DOHH2 (cell line): ENCODE measurements at regions not wholly inside any gene's neighbourhood (a gene's known extent, or its start where the extent isn't known, plus 50 kb on each side); places are given as distances from the start of the nearest gene placed in this dataset.

Experiments
- H3F3A ChIP-seq: fragments of 200-600 bp; sonication (generic), shearing (Covaris generic); 2 replicates; pipeline ENCODE4 v1.6.0; 2016; ENCODE audit warnings: antibody characterized with exemption, mild to moderate bottlenecking; ENCODE audit not compliant: control insufficient read depth, insufficient read depth
- H3K27ac ChIP-seq: fragments of 200-600 bp; sonication (generic); 2 replicates; pipeline ENCODE4 v1.5.1; 2014; ENCODE audit warnings: low read depth, mild to moderate bottlenecking, low read length, moderate library complexity
- H3K27me3 ChIP-seq: fragments of 200-600 bp; sonication (generic); 2 replicates; pipeline ENCODE4 v1.6.1; 2014; ENCODE audit warnings: mild to moderate bottlenecking, low read length, mixed read lengths; ENCODE audit not compliant: control insufficient read depth
- H3K36me3 ChIP-seq: fragments of 200-600 bp; sonication (generic); 2 replicates; pipeline ENCODE4 v1.6.1; 2014; ENCODE audit warnings: mild to moderate bottlenecking, low read length, moderate library complexity, mixed read lengths; ENCODE audit not compliant: control insufficient read depth
- H3K4me1 ChIP-seq: fragments of 200-600 bp; sonication (generic); 2 replicates; pipeline ENCODE4 v1.6.1; 2014; ENCODE audit warnings: mild to moderate bottlenecking, low read length, mixed read lengths; ENCODE audit not compliant: control insufficient read depth
- H3K4me2 ChIP-seq: fragments of 200-600 bp; sonication (generic); 2 replicates; pipeline ENCODE4 v1.6.0; 2014; ENCODE audit warnings: mild to moderate bottlenecking, low read length, moderate library complexity
- H3K4me3 ChIP-seq: fragments of 200-600 bp; sonication (generic); 2 replicates; pipeline ENCODE4 v1.5.1; 2014; ENCODE audit warnings: mild to moderate bottlenecking, low read length, mixed read lengths
- H3K79me2 ChIP-seq: fragments of 200-600 bp; sonication (generic); 2 replicates; pipeline ENCODE4 v1.6.1; 2014; ENCODE audit warnings: mild to moderate bottlenecking, low read length, mixed read lengths; ENCODE audit not compliant: control insufficient read depth
- H3K9me2 ChIP-seq: fragments of 200-600 bp; sonication (generic); replicated peaks from 2 replicates; pipeline ENCODE4 v1.6.1; 2014; ENCODE audit warnings: mild to moderate bottlenecking, low read length, mixed read lengths; ENCODE audit not compliant: control insufficient read depth
- H3K9me3 ChIP-seq: fragments of 200-600 bp; sonication (generic); 2 replicates; pipeline ENCODE4 v1.6.1; 2014; ENCODE audit warnings: antibody characterized with exemption, low read length, mixed read lengths; ENCODE audit not compliant: control insufficient read depth, insufficient read depth
- H4K20me1 ChIP-seq: fragments of 200-600 bp; sonication (generic); 2 replicates; pipeline ENCODE4 v1.6.0; 2014; ENCODE audit warnings: low read depth, mild to moderate bottlenecking, antibody characterized with exemption, low read length, moderate library complexity; ENCODE audit not compliant: control insufficient read depth, insufficient read depth
- CTCF ChIP-seq: fragments of 200-600 bp; sonication (generic); IDR thresholded peaks from one replicate; pipeline ENCODE4 v1.5.1; 2014; ENCODE audit warnings: antibody characterized with exemption, mild to moderate bottlenecking, low read depth, low read length; ENCODE audit not compliant: poor library complexity, severe bottlenecking
- EZH2phosphoT487 ChIP-seq: fragments of 200-600 bp; sonication (generic); IDR thresholded peaks from 2 replicates; pipeline ENCODE4 v1.6.1; 2017; ENCODE audit warnings: borderline replicate concordance, mild to moderate bottlenecking, antibody characterized with exemption, low read length, moderate library complexity, mixed read lengths

- no peaks in the 10 kb centered on the region for H3K9me2 ChIP-seq
- TF ChIP-seq CTCF (no peak), EZH2phosphoT487 (no peak)
- no peaks in the 10 kb centered on the region for H3K36me3 ChIP-seq
- H3K9me3 ChIP-seq, result no peaks in the 10 kb centered on the region
- H3K4me1 ChIP-seq, result no peaks in the 10 kb centered on the region
- H3K27me3 ChIP-seq, result peaks cover 10% of the 10 kb centered on the region; the same call in 1 of the 2 replicates
- H3F3A ChIP-seq, result no peaks in the 10 kb centered on the region
- no peak overlapping the region for H3K27ac ChIP-seq
- no peak overlapping the region for H3K4me2 ChIP-seq
- no peak overlapping the region for H3K4me3 ChIP-seq
- no peaks in the 10 kb centered on the region for H4K20me1 ChIP-seq
- no peaks in the 10 kb centered on the region for H3K79me2 ChIP-seq
Observed at GRCh38 chr3:31268868-31269267, 263.9 kb upstream of the STT3B start.

DNA sequence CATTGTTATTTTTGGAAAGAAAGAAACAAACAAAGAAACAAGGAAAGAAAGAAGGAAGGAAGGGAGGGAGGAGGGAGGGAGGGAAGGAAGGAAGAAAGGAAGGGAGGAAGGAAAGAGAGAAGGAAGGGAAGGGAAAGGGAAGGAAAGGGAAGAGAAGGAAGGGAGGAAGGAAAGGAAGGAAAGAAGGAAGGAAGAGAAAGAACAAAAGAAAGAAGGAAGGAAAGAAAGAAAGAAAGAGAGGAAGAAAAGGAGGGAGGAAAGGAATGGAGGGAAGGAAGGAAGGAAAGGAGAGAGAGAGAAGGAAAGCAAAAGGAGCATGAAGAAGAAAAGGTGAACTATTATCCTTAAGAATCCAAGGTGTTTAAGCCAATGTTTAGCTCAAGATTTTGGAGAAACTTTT, 262.7 kb upstream of the STT3B start:
- Histone ChIP-seq H3K4me2 (no peak overlapping the region), H3K27ac (no peak overlapping the region), H3K4me1 (no peaks in the 10 kb centered on the region), H3K27me3 (peaks cover 10% of the 10 kb centered on the region; the same call in 1 of the 2 replicates), H3K79me2 (no peaks in the 10 kb centered on the region), H3F3A (no peaks in the 10 kb centered on the region), H3K9me3 (no peaks in the 10 kb centered on the region), H3K4me3 (no peak overlapping the region), H3K36me3 (no peaks in the 10 kb centered on the region), H3K9me2 (no peaks in the 10 kb centered on the region), H4K20me1 (no peaks in the 10 kb centered on the region)
- TF ChIP-seq CTCF (no peak), EZH2phosphoT487 (no peak)

GRCh38 chr3:31274326-31275024, 258.2 kb upstream of the STT3B start:
- H3K4me3 ChIP-seq, result no peak overlapping the region
- H3K4me2 ChIP-seq, result no peak overlapping the region

More at GRCh38 chr3:31274326-31275024, 258.2 kb upstream of the STT3B start:
- H4K20me1 ChIP-seq, result no peaks in the 10 kb centered on the region
- TF ChIP-seq CTCF (no peak), EZH2phosphoT487 (no peak)
- no peaks in the 10 kb centered on the region for H3K9me2 ChIP-seq
- H3F3A ChIP-seq, result no peaks in the 10 kb centered on the region
- no peaks in the 10 kb centered on the region for H3K36me3 ChIP-seq
- no peaks in the 10 kb centered on the region for H3K4me1 ChIP-seq
- H3K9me3 ChIP-seq, result no peaks in the 10 kb centered on the region
- H3K27me3 ChIP-seq, result peaks cover 10% of the 10 kb centered on the region; the same call in 1 of the 2 replicates
- no peaks in the 10 kb centered on the region for H3K79me2 ChIP-seq
- no peak overlapping the region for H3K27ac ChIP-seq
